IgD-negative memory B cell (primary cell): ENCODE measurements at regions not wholly inside any gene's neighbourhood (a gene's known extent, or its start where the extent isn't known, plus 50 kb on each side); places are given as distances from the start of the nearest gene placed in this dataset.
"Not testable (repeated sequence)": the region's sequence is repeated elsewhere in the genome, so short reads cannot be mapped to it uniquely, and the experiment has no call there.

Source experiments
- H3K27ac Mint-ChIP-seq, 3 donors: one replicate each; pipeline ENCODE4 v1.8.0; 2020 to 2022; ENCODE audit warnings: mild to moderate bottlenecking in 3 of 3, mixed read lengths in 3 of 3, moderate library complexity in 1 of 3
- H3K27me3 Mint-ChIP-seq: one replicate; pipeline ENCODE4 v1.8.0; 2021; ENCODE audit warnings: mixed read lengths
- H3K36me3 Mint-ChIP-seq: one replicate; pipeline ENCODE4 v1.8.0; 2020; ENCODE audit warnings: mild to moderate bottlenecking, mixed read lengths
- H3K4me1 Mint-ChIP-seq, 3 donors: one replicate each; pipeline ENCODE4 v1.8.0; 2020 to 2022; ENCODE audit warnings: mixed read lengths in 3 of 3, mild to moderate bottlenecking in 1 of 3
- H3K4me3 Mint-ChIP-seq, 4 donors: one replicate each; pipeline ENCODE4 v1.8.0; 2020 to 2022; ENCODE audit warnings: mild to moderate bottlenecking in 4 of 4, mixed read lengths in 4 of 4, moderate library complexity in 3 of 4
- H3K9me3 Mint-ChIP-seq, 3 donors: one replicate each; pipeline ENCODE4 v1.8.0; 2020 to 2021; ENCODE audit warnings: mixed read lengths in 3 of 3, mild to moderate bottlenecking in 1 of 3

DNA sequence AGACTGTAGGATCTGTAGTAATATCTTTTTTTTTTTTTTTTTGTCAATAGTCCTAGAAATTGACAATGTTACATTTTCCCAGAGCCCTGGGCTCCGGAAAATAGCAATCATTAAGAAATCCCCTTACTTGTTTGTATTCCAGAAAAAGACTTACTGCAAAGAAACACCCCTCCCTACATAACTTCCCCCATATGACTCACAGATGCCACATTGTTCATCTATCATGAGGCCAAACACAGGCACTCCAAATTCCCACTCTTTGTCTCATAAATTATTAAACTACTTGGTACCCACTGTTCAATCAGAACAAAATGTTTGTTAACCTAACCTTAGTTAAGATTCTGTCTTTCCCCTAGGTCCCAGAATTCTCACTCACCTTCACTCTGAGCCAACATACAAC, 53.5 kb downstream of the TEX51 start:
- H3K9me3 Mint-ChIP-seq, result peaks cover 0 to 3% (median 0%) of the 10 kb centered on the region in 3 donors
- no peak overlapping the region for H3K4me3 Mint-ChIP-seq
- no peaks in the 10 kb centered on the region for H3K4me1 Mint-ChIP-seq
- H3K27ac Mint-ChIP-seq, result no peak overlapping the region
- peaks cover 7% of the 10 kb centered on the region for H3K27me3 Mint-ChIP-seq
- no peaks in the 10 kb centered on the region for H3K36me3 Mint-ChIP-seq

DNA sequence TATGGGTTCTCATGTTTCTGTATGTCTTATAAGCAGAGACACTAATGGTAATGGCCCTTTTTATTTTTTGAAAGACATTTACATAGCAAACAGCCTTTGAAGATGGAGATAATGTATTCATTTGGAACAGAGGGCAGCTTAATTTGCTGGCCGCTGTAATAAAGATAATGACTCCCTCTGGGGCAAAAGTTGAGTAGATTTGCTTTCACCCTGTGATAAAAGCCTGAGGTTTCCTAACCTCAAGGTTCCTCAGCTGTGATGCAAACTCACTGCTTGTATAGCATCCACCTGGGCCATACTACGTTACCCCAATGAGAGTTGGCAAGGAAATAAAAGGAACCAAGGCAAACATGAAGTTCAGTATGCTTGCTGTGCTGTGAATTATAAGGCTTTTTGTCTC, 54.8 kb downstream of the TEX51 start:
- H3K27me3 Mint-ChIP-seq, result peaks cover 7% of the 10 kb centered on the region
- no peaks in the 10 kb centered on the region for H3K36me3 Mint-ChIP-seq
- no peak overlapping the region for H3K4me3 Mint-ChIP-seq
- H3K4me1 Mint-ChIP-seq, result no peaks in the 10 kb centered on the region
- H3K9me3 Mint-ChIP-seq, result peaks cover 0 to 7% (median 0%) of the 10 kb centered on the region in 3 donors
- H3K27ac Mint-ChIP-seq, result no peak overlapping the region

DNA sequence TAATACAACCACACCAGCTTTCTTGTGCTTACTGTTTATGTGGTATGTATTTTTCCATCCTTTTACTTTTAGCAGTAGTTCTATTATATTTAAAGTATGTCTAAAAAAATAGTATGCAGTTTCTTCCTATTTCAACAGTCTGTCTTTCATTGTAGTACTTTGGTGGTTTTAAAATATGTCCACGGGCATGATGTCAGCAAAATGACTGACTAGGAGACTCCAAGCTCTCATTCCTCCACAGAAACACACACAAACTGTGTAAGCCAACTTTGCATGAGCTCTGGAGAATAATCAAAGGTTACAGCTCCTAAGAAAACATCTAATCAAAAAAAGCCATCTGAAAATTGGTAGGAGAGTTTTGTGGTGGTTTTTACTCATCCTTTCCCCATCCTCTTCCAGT, 56.1 kb downstream of the TEX51 start:
- peaks cover 0 to 15% (median 4%) of the 10 kb centered on the region in 3 donors for H3K9me3 Mint-ChIP-seq
- peaks cover 7% of the 10 kb centered on the region for H3K27me3 Mint-ChIP-seq
- H3K4me1 Mint-ChIP-seq, result no peaks in the 10 kb centered on the region
- no peaks in the 10 kb centered on the region for H3K36me3 Mint-ChIP-seq
- H3K4me3 Mint-ChIP-seq, result no peak overlapping the region
- H3K27ac Mint-ChIP-seq, result no peak overlapping the region

DNA sequence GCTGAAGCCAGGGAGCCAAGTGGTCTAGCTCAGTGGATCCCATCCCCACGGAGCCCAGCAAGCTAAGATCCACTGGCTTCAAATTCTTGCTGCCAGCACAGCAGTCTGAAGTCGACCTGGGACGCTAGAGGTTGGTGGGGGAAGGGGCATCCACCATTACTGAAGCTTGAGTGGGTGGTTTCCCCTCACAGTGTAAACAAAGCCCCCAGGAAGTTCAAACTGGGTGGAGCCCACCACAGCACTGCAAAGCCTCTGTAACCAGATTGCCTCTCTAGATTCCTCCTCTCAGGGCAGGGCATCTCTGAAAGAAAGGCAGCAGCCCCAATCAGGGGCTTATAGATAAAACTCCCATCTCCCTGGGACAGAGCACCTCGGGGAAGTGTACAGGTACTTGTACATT, 58.1 kb downstream of the TEX51 start:
- peaks cover 2 to 11% (median 10%) of the 10 kb centered on the region in 3 donors for H3K9me3 Mint-ChIP-seq
- H3K27ac Mint-ChIP-seq, H3K36me3 Mint-ChIP-seq, H3K4me3 Mint-ChIP-seq, H3K4me1 Mint-ChIP-seq: not testable (repeated sequence)
- peaks cover 11% of the 10 kb centered on the region for H3K27me3 Mint-ChIP-seq

DNA sequence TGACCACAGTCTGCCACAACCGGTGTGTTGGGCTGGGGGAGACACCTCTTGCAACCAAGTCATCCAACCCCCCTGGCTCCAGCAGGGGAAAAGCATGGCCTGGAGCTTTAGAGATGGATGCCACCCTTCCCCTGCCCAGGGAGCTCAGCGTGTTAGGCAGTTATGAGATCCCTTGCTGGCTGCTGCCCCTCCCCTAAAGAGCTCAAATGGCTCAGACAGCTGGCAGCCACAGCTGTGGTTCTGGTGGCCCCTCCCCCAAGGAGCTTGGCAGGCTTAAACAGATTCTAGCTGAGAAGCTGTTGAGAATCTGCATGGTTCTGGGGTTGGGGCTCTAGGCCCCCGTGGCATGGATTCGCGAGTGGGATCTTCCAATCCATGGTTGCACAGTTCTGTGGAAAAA, 64.7 kb downstream of the TEX51 start:
- H3K36me3 Mint-ChIP-seq, result no peaks in the 10 kb centered on the region
- H3K4me1 Mint-ChIP-seq, result no peaks in the 10 kb centered on the region
- no peak overlapping the region for H3K27ac Mint-ChIP-seq
- H3K4me3 Mint-ChIP-seq, result no peak overlapping the region
- H3K27me3 Mint-ChIP-seq, result peaks cover 20% of the 10 kb centered on the region
- H3K9me3 Mint-ChIP-seq, result peaks cover 2 to 13% (median 8%) of the 10 kb centered on the region in 3 donors

DNA sequence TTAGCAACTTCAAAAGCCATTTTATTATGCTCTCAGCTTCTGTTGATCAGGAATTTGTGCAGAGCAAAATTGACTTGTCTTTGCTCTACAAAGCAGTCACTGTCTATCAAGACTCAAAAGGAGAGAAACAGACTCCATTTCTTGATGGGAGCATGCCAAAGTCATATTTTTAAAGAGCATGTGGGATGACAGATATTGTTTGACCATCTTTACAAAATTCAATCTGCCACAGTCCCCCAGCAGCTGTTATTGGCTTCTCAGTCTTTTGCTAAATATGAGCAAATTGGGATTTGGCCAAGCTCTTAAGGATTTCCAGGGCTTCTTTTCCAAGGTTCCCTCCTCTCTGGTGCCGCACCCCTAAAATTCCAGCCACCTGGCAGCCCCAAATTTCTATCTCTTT, 67.9 kb downstream of the TEX51 start:
- Mint-ChIP-seq H3K27me3 (peaks cover 31% of the 10 kb centered on the region), H3K27ac (no peak overlapping the region), H3K36me3 (no peaks in the 10 kb centered on the region), H3K4me1 (no peaks in the 10 kb centered on the region), H3K9me3 (peaks cover 0 to 3% (median 0%) of the 10 kb centered on the region in 3 donors), H3K4me3 (no peak overlapping the region)

DNA sequence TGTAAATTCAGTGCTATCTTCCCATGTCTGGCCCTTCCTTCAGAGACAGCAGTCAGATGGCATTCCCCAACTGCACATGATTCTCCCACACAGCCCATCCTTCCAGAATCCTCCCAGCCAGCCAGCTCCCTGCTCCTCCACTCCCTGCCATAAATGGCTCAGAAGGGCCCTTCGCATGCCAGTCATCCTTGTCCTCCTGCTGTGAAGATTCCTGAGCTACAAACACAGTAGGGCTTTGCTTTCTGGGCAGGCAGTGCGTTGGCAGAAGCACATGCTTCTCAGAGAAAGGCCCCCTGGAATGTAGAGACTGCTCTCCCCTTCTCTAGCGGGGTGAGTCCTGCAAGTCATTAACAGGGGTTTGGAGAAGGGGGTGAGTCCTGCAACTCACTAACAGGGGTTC, 71.9 kb downstream of the TEX51 start:
- H3K4me3 Mint-ChIP-seq, result no peak overlapping the region
- peaks cover 0 to 1% (median 0%) of the 10 kb centered on the region in 3 donors for H3K9me3 Mint-ChIP-seq
- H3K4me1 Mint-ChIP-seq, result peaks cover 0 to 1% (median 0%) of the 10 kb centered on the region in 3 donors
- no peaks in the 10 kb centered on the region for H3K36me3 Mint-ChIP-seq
- H3K27ac Mint-ChIP-seq, result peak overlapping the region in 1 of 3 donors; percentile 24
- peaks cover 40% of the 10 kb centered on the region for H3K27me3 Mint-ChIP-seq

DNA sequence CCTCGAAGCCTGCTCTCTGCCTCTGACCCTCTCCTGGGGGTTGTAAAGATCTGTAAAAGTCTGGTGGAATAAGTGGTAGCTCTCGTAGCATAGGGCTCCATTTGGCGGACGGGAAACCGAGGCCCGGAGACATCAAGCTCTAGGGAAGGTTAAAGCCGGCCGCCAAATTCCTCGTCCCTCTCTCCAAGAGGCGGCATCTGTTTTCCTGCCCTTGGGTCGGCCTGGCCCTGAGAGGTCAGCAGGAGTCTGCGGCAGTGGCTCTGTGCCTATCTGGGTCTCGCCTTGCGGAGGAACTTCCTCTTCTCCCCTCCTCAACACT, 72.4 kb downstream of the TEX51 start:
- H3K27me3 Mint-ChIP-seq, result peaks cover 37% of the 10 kb centered on the region
- H3K4me3 Mint-ChIP-seq, result no peak overlapping the region
- peak overlapping the region in 1 of 3 donors; percentile 80 for H3K27ac Mint-ChIP-seq
- H3K4me1 Mint-ChIP-seq, result peaks cover 0 to 1% (median 0%) of the 10 kb centered on the region in 3 donors
- H3K36me3 Mint-ChIP-seq, result no peaks in the 10 kb centered on the region
- H3K9me3 Mint-ChIP-seq, result no peaks in the 10 kb centered on the region

DNA sequence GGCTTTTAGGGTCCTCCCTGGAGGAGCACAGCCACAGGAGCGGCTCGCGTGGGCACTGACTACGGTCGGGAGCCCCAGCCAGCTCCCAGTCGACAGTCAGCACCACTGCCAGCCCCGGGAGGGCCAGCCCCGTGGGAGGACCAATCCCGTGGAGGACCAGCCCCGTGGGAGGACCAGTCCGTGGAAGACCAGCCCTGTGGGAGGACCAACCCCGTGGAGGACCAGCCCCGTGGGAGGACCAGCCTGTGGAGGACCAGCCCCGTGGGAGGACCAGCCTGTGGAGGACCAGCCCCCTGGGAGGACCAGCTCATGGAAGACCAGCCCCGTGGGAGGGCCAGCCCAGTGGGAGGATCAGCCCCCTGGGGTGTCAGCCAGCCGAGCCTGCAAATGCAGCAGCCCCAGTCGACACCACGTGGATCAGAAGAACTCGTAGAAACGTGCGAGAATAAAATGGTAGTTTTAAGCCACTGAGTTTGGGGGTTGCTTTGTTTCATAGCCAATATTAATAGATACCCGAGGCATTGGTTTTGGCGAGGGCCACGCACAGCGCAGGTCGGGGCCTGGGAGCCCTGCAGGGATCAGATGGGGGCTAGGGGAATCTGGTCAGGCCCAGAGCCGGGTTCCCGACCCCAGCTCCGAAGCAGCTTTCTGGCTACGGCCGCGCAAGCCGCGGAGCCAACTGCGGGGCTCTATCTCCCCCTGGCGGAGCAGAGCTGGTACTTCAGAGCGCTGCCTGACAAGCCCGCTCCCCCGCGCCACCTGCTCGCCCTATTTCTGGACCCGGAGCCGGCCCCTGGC, 73.0 kb downstream of the TEX51 start:
- Mint-ChIP-seq H3K27me3 (peaks cover 35% of the 10 kb centered on the region), H3K4me3 (peak overlapping the region in 3 of 4 donors; percentile 51 to 90 (median 84)), H3K4me1 (peaks cover 0 to 1% (median 0%) of the 10 kb centered on the region in 3 donors), H3K36me3 (no peaks in the 10 kb centered on the region), H3K9me3 (no peaks in the 10 kb centered on the region), H3K27ac (no peak overlapping the region)

DNA sequence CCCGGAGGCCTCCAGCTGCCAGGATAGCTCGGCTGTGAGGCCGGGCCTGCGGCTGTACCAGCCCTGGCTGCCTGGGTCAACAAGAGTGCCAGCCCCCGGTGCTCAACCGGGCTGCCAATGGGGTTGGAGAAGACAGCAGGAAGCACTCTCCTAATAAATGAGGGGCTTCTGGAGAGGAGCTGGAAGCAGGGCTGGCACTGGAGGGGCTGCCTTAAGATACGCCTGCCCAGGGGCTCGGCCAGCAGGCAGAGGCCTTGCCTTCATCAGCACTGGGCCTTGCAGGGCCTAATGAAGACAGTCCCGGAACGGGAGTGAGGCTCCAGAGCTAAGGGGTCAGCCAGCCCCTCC, 73.6 kb downstream of the TEX51 start:
- no peak overlapping the region for H3K27ac Mint-ChIP-seq
- H3K36me3 Mint-ChIP-seq, result no peaks in the 10 kb centered on the region
- peaks cover 0 to 1% (median 0%) of the 10 kb centered on the region in 3 donors for H3K4me1 Mint-ChIP-seq
- no peak overlapping the region for H3K4me3 Mint-ChIP-seq
- no peaks in the 10 kb centered on the region for H3K9me3 Mint-ChIP-seq
- peaks cover 30% of the 10 kb centered on the region for H3K27me3 Mint-ChIP-seq

DNA sequence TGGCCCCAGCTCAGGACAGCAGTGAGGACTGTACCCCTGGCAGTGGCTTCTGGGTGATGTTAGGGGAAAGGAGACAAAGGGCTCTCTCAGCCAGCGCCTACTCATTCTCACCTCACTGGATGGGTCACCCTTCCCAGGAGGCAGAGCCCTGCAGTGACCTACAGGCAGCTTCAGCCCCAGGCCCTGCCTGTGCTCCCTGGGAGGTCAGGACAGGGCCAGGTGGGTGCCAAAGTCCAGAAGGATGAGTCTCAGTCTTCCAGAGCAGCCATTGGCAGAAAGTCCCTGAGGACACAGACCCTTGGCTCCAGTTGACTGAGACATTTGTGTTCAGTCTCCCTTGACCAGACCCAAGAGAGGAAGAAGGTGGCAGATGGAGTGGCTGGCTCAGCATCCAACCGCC, 75.1 kb downstream of the TEX51 start:
- no peak overlapping the region for H3K4me3 Mint-ChIP-seq
- H3K9me3 Mint-ChIP-seq, result no peaks in the 10 kb centered on the region
- peaks cover 0 to 1% (median 0%) of the 10 kb centered on the region in 3 donors for H3K4me1 Mint-ChIP-seq
- H3K27me3 Mint-ChIP-seq, result peaks cover 28% of the 10 kb centered on the region
- no peaks in the 10 kb centered on the region for H3K36me3 Mint-ChIP-seq
- H3K27ac Mint-ChIP-seq, result no peak overlapping the region

DNA sequence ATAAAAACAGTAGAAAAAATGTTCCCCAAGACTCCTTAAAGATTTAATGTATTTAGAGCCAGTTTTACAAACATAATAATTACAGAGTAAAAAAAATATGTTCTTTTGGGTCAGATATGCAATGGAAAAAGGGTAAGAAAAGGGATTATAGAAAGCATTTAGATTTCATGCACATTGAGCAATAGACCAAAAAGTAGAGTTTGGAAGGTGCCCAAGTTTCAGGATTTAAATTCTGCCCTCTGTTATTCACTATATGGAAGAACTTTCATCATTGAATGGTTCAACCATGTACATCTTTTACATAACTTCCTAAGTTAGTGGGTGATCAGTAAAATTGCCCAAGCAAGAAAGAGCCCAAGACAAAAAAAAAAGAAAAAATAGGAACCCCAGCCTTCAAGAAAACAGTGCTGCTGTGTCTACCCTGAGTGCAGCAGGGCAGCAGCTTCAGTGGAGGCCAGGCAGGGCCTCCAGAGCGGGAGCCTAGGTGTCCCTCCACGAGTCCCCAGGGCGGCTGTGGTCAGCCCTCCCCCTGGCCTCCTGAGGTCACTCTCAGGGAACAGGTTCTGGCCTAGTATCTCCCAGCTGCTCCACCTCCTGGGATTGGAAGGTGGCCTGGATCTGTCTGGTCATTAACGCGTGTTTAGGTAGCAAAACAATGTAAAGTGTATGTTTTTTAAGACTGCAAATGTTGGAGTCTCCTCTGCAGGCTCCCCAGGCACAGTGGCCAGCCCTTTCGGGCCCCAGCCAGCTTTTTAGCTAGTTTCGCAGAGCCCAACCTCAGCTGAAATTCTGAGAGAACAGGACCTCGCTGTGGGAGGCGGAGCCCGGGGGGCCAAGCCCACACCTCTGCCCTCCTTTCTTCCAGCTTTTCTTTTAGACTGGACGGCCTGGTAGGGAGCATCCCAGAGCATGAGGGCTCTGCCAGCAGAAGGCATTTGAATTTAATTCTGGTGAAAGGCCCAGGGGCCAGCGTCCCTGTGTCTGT, 77.3 kb downstream of the TEX51 start:
- H3K4me3 Mint-ChIP-seq, result no peak overlapping the region
- H3K27me3 Mint-ChIP-seq, result peaks cover 14% of the 10 kb centered on the region
- no peaks in the 10 kb centered on the region for H3K36me3 Mint-ChIP-seq
- H3K27ac Mint-ChIP-seq, result peak overlapping the region in 1 of 3 donors; percentile 65
- no peaks in the 10 kb centered on the region for H3K9me3 Mint-ChIP-seq
- peaks cover 0 to 1% (median 0%) of the 10 kb centered on the region in 3 donors for H3K4me1 Mint-ChIP-seq

DNA sequence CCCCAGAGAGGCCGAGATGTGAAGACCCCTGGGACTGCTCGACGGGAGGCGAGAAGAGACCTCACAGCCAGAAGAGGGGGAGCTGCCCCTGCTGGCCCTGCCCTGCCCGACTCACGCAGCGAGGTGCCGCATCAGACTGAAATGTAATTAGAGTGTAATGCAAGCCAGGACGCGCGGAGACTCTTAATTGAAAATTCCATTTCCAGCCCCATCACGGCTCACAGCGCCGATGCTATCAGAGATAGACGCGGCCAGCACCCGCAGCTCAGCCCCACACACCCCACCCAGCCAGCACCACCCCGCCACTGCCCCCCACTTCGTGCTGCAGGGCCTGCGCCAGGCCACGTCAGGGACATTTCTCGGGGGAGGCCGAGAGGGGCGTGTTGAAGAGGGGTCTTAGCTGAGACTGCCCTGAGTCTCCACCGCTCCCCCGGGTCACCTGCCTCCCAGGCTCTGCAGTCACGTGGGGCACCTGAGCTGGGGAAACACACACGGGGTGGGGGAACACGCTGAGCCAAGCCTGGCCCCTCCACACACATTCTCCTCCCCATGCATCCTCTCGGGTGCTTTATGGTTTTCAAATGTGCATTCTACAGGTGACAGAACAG, 78.1 kb downstream of the TEX51 start:
- H3K4me3 Mint-ChIP-seq, result no peak overlapping the region
- H3K27me3 Mint-ChIP-seq, result peaks cover 12% of the 10 kb centered on the region
- H3K4me1 Mint-ChIP-seq, result peaks cover 0 to 1% (median 0%) of the 10 kb centered on the region in 3 donors
- H3K27ac Mint-ChIP-seq, result no peak overlapping the region
- no peaks in the 10 kb centered on the region for H3K9me3 Mint-ChIP-seq
- no peaks in the 10 kb centered on the region for H3K36me3 Mint-ChIP-seq

DNA sequence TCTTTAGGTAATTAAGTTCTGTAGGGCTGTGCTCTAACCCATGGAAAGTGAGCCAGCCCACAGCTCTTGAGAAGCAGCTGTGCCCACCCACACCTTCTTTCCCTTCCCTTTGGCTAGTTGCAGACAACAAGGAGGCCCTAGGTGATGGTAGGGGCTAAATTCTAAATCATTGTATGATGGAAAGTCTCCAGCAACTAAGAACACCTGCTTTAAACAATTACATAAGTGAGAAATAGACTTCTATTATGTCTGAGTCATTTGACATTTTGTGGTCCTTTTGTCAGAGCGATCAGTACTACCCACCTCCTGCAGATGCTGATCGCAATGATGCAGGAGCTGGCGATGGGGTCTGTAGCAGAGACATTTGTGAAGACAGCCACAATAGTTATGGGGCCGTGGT, 79.6 kb downstream of the TEX51 start:
- H3K9me3 Mint-ChIP-seq, result no peaks in the 10 kb centered on the region

More for the DNA sequence above, 79.6 kb downstream of the TEX51 start:
- Mint-ChIP-seq H3K4me1 (no peaks in the 10 kb centered on the region), H3K27me3 (peaks cover 2% of the 10 kb centered on the region), H3K36me3 (no peaks in the 10 kb centered on the region), H3K4me3 (no peak overlapping the region), H3K27ac (no peak overlapping the region)
